Omental fat pad (tissue), 3 donors: ENCODE measurements at regions not wholly inside any gene's neighbourhood (a gene's known extent, or its start where the extent isn't known, plus 50 kb on each side); places are given as distances from the start of the nearest gene placed in this dataset.

Experiments used
- ATAC-seq: fragments of 150-250 bp; one replicate; pipeline ENCODE4 v1.9.1; 2016; ENCODE audit warnings: mild to moderate bottlenecking, moderate library complexity; ENCODE audit not compliant: low FRiP score
- DNase-seq: peaks from one replicate; pipeline ENCODE4 v3.0.0-alpha.2; 2019; ENCODE audit warnings: low spot score
- CTCF ChIP-seq, 3 donors: fragments of 450-650 bp; IDR thresholded peaks; one replicate each; pipeline ENCODE4 v1.5.1; 2016 to 2017; ENCODE audit warnings: antibody characterized with exemption in 3 of 3, mild to moderate bottlenecking in 3 of 3, moderate library complexity in 2 of 3

DNA sequence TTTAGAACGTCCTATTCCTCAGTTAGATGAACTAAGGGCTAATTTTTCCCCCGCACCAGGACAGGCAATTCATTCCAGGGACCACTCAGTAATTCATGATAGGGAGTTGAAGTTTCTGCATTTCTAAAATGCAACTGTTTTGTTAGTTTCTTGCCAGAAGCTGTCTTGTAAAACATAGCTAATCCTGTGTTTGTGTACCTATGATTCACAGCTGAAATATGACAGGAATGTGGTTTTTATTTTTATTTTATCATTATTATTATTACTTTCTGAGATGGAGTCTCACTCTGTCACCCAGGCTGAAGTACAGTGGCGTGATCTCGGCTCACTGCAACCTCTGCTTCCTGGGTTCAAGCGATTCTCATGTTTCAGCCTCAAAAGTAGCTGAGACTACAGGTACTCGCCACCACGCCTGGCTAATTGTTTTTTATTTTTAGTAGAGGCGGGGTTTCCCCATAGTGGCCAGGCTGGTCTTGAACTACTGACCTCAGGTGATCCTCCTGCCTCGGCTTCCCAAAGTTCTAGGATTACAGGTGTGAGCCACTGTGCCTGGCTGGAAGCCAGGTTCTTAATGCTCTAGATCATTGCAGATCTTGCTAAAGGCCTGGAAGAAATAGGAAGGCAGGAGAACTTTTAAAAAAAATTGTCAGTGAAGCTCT, 154.8 kb upstream of the FHL2 start:
- ATAC-seq: no peak
- no peak for DNase-seq
- TF ChIP-seq CTCF (IDR thresholded peaks at IDR 0.05): no peak

- no peak for TF ChIP-seq CTCF (IDR thresholded peaks at IDR 0.05)
- ATAC-seq: no peak
- no peak for DNase-seq
These were observed 147.8 kb upstream of the FHL2 start for GRCh38 chr2:105546628-105546974.

DNA sequence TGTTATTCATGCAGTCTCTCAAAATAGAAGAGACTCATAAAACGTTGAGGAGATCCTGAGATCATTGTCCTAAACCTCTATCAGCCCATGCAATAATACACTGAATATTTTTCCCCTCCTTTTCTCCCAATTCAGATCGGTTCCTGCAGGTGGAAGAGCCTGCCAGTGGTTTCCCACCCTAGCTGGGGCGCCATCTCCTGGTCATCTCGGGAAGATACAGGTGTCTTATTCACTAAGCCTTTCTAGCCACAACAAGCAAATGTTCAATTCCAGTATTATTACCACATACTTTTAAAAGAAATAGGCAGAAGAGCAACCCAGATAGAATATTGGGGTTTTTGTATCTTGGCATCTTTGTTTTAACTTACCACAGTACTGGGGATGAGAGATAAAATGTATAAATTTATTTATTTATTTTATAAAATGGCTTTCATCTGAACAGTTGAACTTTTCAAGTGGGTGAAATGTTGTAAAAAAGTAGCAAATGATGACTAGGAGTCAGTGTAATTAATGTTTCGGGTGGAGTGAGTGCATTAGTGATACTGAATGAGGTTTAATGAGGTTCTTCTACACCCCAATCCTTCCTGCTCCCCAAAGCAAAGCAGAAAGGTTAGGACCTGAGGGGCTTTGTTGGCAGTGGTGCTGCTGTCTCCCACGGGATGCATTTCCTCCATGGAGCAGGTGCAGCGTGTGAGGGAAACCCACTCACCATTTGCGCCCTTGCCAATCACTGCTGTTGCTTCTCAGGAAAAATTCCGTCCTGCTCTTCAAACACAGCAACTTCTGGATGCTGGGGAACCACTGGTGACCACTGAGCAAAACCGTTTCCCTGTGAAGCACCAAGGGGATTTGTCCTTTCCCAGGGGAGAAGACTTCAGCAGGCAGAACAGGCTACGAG, 147.1 kb upstream of the FHL2 start:
- no peak for DNase-seq
- no peak for ATAC-seq
- TF ChIP-seq CTCF (IDR thresholded peaks at IDR 0.05): no peak

GRCh38 chr2:105544591-105545377, 145.9 kb upstream of the FHL2 start:
- DNase-seq: no peak
- ATAC-seq: no peak
- TF ChIP-seq CTCF (IDR thresholded peaks at IDR 0.05): no peak

DNA sequence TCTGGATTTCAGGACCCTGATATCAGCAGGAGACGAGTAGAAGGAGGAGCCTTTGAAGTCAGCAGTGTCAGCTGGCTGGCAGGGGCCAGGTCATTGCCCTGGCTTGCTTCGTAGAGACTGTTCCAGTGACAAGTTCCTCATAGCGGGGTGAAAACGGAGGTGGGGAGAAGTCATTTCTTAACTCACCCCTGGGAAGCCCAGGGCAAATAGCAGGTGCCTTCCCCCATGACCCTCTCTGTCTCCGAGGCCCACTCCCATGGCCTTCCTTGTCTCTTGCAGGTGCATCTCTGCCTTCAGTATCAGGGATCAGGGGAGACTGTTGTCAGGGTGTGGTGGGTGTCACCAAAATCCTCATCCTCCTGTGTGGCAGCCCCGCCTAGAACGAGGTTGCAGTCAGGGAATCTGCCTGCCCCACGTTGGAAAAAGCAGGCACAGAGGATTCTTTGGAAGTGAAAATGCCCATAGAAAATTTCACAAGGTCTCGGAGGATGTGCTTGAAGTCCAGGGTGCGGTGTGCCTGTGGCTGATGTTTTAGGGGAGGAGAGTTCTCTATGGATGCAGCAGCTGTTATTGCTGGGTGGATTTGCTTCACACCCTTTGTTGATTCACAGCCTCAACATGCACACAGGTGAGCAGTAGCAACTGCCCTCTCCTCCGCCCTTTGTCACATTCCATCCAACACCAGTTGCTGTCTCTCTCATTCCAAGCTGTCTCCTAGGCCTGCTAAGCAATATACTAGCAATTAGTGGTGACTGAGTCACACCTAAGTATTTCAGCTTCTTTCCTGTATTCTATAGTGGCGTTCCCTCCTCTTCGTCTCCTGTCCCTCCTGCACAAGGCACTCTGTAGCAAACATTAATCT, 142.6 kb upstream of the FHL2 start:
- DNase-seq (no peak), ATAC-seq (no peak)
- no peak for TF ChIP-seq CTCF (IDR thresholded peaks at IDR 0.05)

GRCh38 chr2:105540642-105541041, 141.8 kb upstream of the FHL2 start:
- no peak for ATAC-seq
- no peak for TF ChIP-seq CTCF (IDR thresholded peaks at IDR 0.05)
- DNase-seq: no peak
